ACC112 (cell line): ENCODE measurements at regions not wholly inside any gene's neighbourhood (a gene's known extent, or its start where the extent isn't known, plus 50 kb on each side); places are given as distances from the start of the nearest gene placed in this dataset.

Experiments used
- H2AFZ ChIP-seq: fragments of 200-600 bp; sonication (generic); one replicate; pipeline ENCODE4 v1.6.0; 2017; ENCODE audit warnings: antibody characterized with exemption, low read length; ENCODE audit not compliant: unreplicated experiment
- H3K27ac ChIP-seq: fragments of 200-600 bp; sonication (generic); 2 replicates; pipeline ENCODE4 v1.5.1; 2014; ENCODE audit warnings: low read depth, mild to moderate bottlenecking, antibody characterized with exemption, low read length, moderate library complexity
- H3K27me3 ChIP-seq: fragments of 200-600 bp; sonication (generic); 2 replicates; pipeline ENCODE4 v1.6.1; 2014; ENCODE audit warnings: mild to moderate bottlenecking, antibody characterized with exemption, low read length, moderate library complexity, mixed read lengths; ENCODE audit not compliant: insufficient read depth
- H3K36me3 ChIP-seq: fragments of 200-600 bp; sonication (generic); 2 replicates; pipeline ENCODE4 v1.6.1; 2016; ENCODE audit warnings: mild to moderate bottlenecking, antibody characterized with exemption, low read length, moderate library complexity, mixed read lengths; ENCODE audit not compliant: insufficient read depth
- H3K4me1 ChIP-seq: fragments of 200-600 bp; sonication (generic); one replicate; pipeline ENCODE4 v1.6.1; 2016; ENCODE audit warnings: low read length, mixed read lengths; ENCODE audit not compliant: insufficient read depth, unreplicated experiment, control insufficient read depth
- H3K4me3 ChIP-seq: fragments of 200-600 bp; sonication (generic); 2 replicates; pipeline ENCODE4 v1.5.1; 2014; ENCODE audit warnings: mild to moderate bottlenecking, low read depth, low read length
- H3K79me2 ChIP-seq: fragments of 200-600 bp; sonication (generic); one replicate; pipeline ENCODE4 v1.6.0; 2016; ENCODE audit warnings: low read length; ENCODE audit not compliant: control insufficient read depth, unreplicated experiment, insufficient read depth

DNA sequence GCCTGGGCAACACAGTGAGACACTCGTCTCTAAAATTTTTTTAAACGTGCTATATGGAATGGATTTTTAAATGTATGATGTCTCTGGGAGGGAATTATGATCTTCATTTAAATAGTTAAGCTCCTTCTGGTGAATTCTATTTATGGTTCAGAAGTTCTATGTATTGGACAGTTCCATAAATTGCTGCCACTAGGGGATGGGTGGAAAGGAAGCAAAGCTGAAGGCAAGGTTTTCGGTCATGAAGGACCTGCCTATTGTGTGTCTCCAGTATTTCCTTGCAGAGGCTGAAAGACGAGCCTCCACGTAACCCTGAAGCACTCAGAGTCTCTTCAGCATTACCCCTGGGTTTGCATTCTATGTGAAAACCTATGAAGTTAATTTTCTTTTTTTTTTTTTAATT, 451.5 kb upstream of the FAT1 start:
- Histone ChIP-seq H3K36me3 (no peaks in the 10 kb centered on the region), H3K79me2 (no peaks in the 10 kb centered on the region), H3K27ac (no peak overlapping the region), H3K4me1 (no peaks in the 10 kb centered on the region), H2AFZ (no peak overlapping the region), H3K27me3 (0 out of 2 replicates have a peak, but pooled peaks cover 4% of the 10 kb centered on the region), H3K4me3 (no peak overlapping the region)

GRCh38 chr4:187176261-187176910, 452.7 kb upstream of the FAT1 start:
- Histone ChIP-seq H3K4me1 (no peaks in the 10 kb centered on the region), H3K27me3 (0 out of 2 replicates have a peak, but pooled peaks cover 4% of the 10 kb centered on the region), H3K27ac (no peak overlapping the region), H3K79me2 (no peaks in the 10 kb centered on the region), H3K4me3 (no peak overlapping the region), H2AFZ (no peak overlapping the region), H3K36me3 (no peaks in the 10 kb centered on the region)

GRCh38 chr4:187178084-187178483, 454.4 kb upstream of the FAT1 start:
- H3K36me3 ChIP-seq, result no peaks in the 10 kb centered on the region
- 0 out of 2 replicates have a peak, but pooled peaks cover 4% of the 10 kb centered on the region for H3K27me3 ChIP-seq
- no peak overlapping the region for H3K4me3 ChIP-seq
- no peaks in the 10 kb centered on the region for H3K79me2 ChIP-seq
- no peak overlapping the region for H2AFZ ChIP-seq
- no peak overlapping the region for H3K27ac ChIP-seq
- H3K4me1 ChIP-seq, result no peaks in the 10 kb centered on the region

DNA sequence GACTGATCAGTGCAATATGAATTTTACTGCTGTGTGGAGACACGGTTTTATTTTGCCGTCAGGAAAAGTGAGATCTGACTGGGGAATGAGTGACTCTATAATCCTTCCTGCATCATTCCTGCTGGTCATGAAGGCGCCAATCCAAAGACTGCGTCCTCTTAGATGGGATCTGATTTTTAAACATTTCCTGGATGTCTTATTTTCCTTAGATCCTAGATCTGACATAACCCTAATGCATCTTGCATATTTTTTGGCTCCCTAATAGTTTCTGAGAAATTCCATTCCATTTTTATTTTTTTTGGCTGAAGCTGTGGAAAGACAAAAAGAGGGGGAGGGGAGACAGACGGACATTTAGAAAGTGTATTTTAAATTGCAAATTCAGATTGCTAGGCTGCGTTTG, 454.9 kb upstream of the FAT1 start:
- no peak overlapping the region for H2AFZ ChIP-seq
- H3K27me3 ChIP-seq, result 0 out of 2 replicates have a peak, but pooled peaks cover 4% of the 10 kb centered on the region
- no peaks in the 10 kb centered on the region for H3K79me2 ChIP-seq
- H3K27ac ChIP-seq, result no peak overlapping the region
- H3K4me1 ChIP-seq, result no peaks in the 10 kb centered on the region
- H3K36me3 ChIP-seq, result no peaks in the 10 kb centered on the region
- H3K4me3 ChIP-seq, result no peak overlapping the region

DNA sequence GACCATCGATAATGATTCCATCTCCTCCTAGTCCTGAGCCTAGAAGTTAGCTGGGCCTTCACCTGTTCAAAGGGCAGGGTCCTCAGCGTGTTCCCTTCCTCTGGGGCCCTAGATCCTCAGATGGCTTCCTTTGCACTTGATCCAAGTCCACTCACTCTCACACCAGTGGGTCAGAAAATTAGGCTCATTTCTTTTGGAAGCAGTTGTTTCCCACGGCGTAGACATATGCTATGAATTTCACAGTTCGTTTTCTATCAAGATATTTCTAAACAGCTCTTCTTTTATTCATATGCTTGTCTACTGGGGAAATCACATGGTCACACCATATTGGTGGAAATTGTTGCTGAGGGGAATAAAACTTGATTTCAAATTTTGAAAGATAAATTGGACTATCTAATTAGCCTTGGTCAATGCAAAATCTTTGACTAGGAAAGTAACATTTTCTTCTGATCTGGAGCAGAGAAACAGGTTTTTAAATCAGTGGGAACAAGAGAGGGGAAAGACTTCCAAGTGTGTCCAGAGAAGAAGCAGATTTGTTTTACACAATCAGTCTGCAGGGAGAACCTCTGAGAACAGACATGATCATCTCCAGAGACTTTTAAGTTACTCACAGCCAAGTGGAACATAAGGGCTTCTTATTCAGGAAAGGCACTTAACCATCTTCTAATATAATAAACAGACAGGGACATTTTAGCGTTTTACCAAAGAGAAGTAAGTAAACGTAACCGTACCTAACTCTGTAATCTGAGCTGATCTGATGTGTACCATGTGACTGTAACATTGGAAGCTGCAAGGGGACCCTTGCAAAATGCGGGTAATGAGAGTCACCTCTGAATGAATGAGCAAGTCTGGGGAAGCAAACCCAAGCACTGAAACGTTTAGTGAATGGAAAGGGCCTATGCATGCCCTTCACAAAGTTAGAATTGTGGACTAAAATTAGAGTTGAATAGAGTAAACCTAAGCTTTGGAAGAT, 455.7 kb upstream of the FAT1 start:
- H3K36me3 ChIP-seq, result no peaks in the 10 kb centered on the region
- H3K27me3 ChIP-seq, result 0 out of 2 replicates have a peak, but pooled peaks cover 4% of the 10 kb centered on the region
- H3K79me2 ChIP-seq, result no peaks in the 10 kb centered on the region
- H3K4me1 ChIP-seq, result no peaks in the 10 kb centered on the region
- no peak overlapping the region for H3K4me3 ChIP-seq
- H2AFZ ChIP-seq, result no peak overlapping the region
- H3K27ac ChIP-seq, result no peak overlapping the region

GRCh38 chr4:187181054-187181453, 457.4 kb upstream of the FAT1 start:
- Histone ChIP-seq H3K79me2 (no peaks in the 10 kb centered on the region), H3K27me3 (0 out of 2 replicates have a peak, but pooled peaks cover 4% of the 10 kb centered on the region), H3K4me3 (no peak overlapping the region), H3K27ac (no peak overlapping the region), H3K4me1 (no peaks in the 10 kb centered on the region), H3K36me3 (no peaks in the 10 kb centered on the region), H2AFZ (no peak overlapping the region)

GRCh38 chr4:187183346-187183745, 459.7 kb upstream of the FAT1 start:
- H2AFZ ChIP-seq, result no peak overlapping the region
- no peaks in the 10 kb centered on the region for H3K79me2 ChIP-seq
- 0 out of 2 replicates have a peak, but pooled peaks cover 4% of the 10 kb centered on the region for H3K27me3 ChIP-seq
- H3K36me3 ChIP-seq, result no peaks in the 10 kb centered on the region
- no peak overlapping the region for H3K4me3 ChIP-seq
- no peak overlapping the region for H3K27ac ChIP-seq
- no peaks in the 10 kb centered on the region for H3K4me1 ChIP-seq

DNA sequence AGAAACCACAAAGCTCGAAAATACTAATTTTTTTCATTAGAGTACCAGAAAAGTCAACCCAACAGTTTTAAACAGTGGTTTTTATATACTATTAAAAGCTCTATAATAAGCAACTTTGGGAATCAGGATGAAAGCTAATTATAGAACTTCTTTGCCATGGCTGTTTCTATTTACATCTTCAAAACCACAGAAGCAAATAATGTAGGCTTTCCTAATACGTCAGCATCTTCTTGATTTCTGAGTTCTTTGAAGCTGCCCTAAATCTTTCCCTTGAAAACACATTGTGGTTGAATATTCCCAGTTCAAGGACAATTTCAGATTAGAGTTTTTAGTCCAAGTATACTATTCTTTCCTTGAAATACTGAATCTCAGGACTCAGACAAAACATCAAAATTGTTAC, 460.2 kb upstream of the FAT1 start:
- H3K27me3 ChIP-seq, result 0 out of 2 replicates have a peak, but pooled peaks cover 4% of the 10 kb centered on the region
- no peak overlapping the region for H3K4me3 ChIP-seq
- no peak overlapping the region for H3K27ac ChIP-seq
- no peaks in the 10 kb centered on the region for H3K36me3 ChIP-seq
- H3K79me2 ChIP-seq, result no peaks in the 10 kb centered on the region
- no peak overlapping the region for H2AFZ ChIP-seq
- H3K4me1 ChIP-seq, result no peaks in the 10 kb centered on the region

DNA sequence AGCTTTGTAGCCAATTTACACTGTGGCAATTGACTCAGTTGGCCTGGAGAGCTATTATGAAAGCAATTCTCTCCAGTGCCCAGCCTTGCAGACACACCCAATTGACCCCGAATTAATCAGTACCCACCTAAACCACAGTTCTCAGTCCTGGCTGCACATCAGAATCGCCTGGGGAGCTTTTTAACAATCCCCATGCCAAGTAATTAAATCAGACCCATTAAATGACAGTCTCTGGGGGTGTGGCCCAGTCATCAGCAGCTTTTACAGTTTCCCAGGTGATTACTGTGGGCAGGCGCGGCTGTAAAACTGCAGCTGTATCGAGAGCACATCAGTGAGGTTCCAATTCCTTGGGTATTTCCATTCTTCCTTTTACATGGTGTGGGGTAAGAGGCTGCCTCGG, 460.9 kb upstream of the FAT1 start:
- Histone ChIP-seq H3K4me1 (no peaks in the 10 kb centered on the region), H3K4me3 (no peak overlapping the region), H3K36me3 (no peaks in the 10 kb centered on the region), H3K27me3 (0 out of 2 replicates have a peak, but pooled peaks cover 3% of the 10 kb centered on the region), H2AFZ (no peak overlapping the region), H3K27ac (no peak overlapping the region), H3K79me2 (no peaks in the 10 kb centered on the region)

- H3K27ac ChIP-seq, result no peak overlapping the region
- no peaks in the 10 kb centered on the region for H3K36me3 ChIP-seq
- no peaks in the 10 kb centered on the region for H3K4me1 ChIP-seq
- H3K27me3 ChIP-seq, result no peaks in the 10 kb centered on the region
- H3K79me2 ChIP-seq, result no peaks in the 10 kb centered on the region
- H2AFZ ChIP-seq, result no peak overlapping the region
- H3K4me3 ChIP-seq, result no peak overlapping the region
Measured at GRCh38 chr4:187188118-187188517, 464.5 kb upstream of the FAT1 start.
